Natural killer cell treated with Interleukin-12 subunit alpha and Interleukin-12 subunit beta and Interleukin-15 and Interleukin-18, amount 100 ng/mL, for 72 hours (primary cell): ENCODE measurements at regions not wholly inside any gene's neighbourhood (a gene's known extent, or its start where the extent isn't known, plus 50 kb on each side); places are given as distances from the start of the nearest gene placed in this dataset.
"Not testable (repeated sequence)": the region's sequence is repeated elsewhere in the genome, so short reads cannot be mapped to it uniquely, and the experiment has no call there.

ENCODE experiments used
- ATAC-seq, 2 donors: fragments of 150-1000 bp; cut with Tn5 transposase in 1 of 2; sonication (Bioruptor Pico), chemical (Tn5 transposase) in 1 of 2; 2 replicates each; pipeline ENCODE4 v1.10.0; 2021
- DNase-seq: peaks from one replicate; pipeline ENCODE4 v3.0.0; 2022; ENCODE audit warnings: low spot score
- H3K27ac Mint-ChIP-seq, 2 donors: 1 replicate in 1 of 2; 2 replicates in 1 of 2; pipeline ENCODE4 v1.8.0; 2022; ENCODE audit warnings: mixed read lengths in 2 of 2, mild to moderate bottlenecking in 1 of 2, moderate library complexity in 1 of 2
- H3K27me3 Mint-ChIP-seq, 2 donors: 1 replicate in 1 of 2; 2 replicates in 1 of 2; pipeline ENCODE4 v1.8.0; 2022; ENCODE audit warnings: mixed read lengths in 2 of 2
- H3K36me3 Mint-ChIP-seq: one replicate; pipeline ENCODE4 v1.8.0; 2022; ENCODE audit warnings: mixed read lengths
- H3K4me1 Mint-ChIP-seq, 2 donors: 1 replicate in 1 of 2; 2 replicates in 1 of 2; pipeline ENCODE4 v1.8.0; 2022; ENCODE audit warnings: low read depth in 2 of 2, mixed read lengths in 2 of 2, mild to moderate bottlenecking in 1 of 2
- H3K4me3 Mint-ChIP-seq: one replicate; pipeline ENCODE4 v1.8.0; 2022; ENCODE audit warnings: mixed read lengths
- H3K9me3 Mint-ChIP-seq: 2 replicates; pipeline ENCODE4 v1.8.0; 2022; ENCODE audit warnings: mixed read lengths

DNA sequence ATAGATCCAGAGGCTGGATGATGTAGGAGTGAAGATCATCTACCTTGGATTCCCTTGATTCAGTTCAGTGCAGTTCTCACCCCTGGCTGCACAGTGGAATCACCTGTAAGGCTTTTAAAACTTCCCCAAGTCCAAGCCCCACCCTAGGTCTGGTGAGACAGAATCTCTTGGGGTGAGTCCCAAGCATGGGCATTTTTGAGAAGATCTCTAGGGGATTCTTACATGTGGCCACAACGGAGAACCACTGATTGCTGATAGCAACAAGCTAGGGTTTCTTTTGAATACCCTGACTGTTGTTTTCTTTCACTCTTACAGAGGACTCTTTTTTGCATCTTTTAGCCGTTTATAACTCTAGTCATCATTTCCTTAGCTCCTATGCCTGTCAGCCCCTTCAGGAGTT is 204.9 kb upstream of the RASGRP1 start:
- no peak overlapping the region for H3K27ac Mint-ChIP-seq
- no peak for ATAC-seq
- peaks cover 18 to 21% of the 10 kb centered on the region in 2 donors for H3K27me3 Mint-ChIP-seq
- H3K4me1 Mint-ChIP-seq = no peaks in the 10 kb centered on the region
- peaks cover 3% of the 10 kb centered on the region for H3K9me3 Mint-ChIP-seq
- no peak overlapping the region for H3K4me3 Mint-ChIP-seq
- no peak for DNase-seq
- H3K36me3 Mint-ChIP-seq = no peaks in the 10 kb centered on the region

DNA sequence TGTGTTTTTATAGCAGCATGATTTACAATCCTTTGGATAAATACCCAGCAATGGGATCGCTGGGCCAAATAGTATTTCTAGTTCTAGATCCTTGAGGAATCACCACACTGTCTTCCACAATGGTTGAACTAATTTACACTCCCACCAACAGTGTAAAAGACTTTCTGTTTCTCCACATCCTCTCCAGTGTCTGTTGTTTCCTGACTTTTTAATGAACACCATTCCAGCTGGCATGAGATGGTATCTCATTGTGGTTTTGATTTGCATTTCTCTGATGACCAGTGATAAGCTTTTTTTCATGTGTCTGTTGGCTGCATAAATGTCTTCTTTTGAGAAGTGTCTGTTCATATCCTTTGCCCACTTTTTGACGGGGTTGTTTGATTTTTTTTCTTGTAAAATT is 209.5 kb upstream of the RASGRP1 start:
- not testable (repeated sequence) for H3K4me1 Mint-ChIP-seq, H3K9me3 Mint-ChIP-seq, ATAC-seq, DNase-seq, H3K36me3 Mint-ChIP-seq, H3K27ac Mint-ChIP-seq, H3K4me3 Mint-ChIP-seq
- peaks cover 29 to 38% of the 10 kb centered on the region in 2 donors for H3K27me3 Mint-ChIP-seq

DNA sequence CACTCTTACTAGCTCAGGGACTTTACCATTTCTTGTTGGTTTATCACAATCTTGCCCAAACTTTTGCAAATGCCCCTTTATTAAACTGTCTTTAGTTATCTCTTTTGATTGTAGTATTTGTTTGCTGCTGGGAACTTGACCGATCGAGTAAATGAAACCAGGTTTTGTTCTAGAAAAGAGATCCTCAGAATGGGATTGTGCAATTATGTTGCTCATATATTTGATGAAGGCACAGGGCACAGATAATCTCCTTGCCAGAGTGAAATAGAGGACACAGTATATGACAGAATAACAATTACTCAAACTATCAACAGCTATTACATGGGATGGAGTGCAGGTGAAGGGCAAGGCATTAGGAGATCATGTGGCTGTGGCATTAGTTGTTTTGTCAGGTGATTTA is 216.6 kb upstream of the RASGRP1 start:
- Mint-ChIP-seq H3K27me3 (peaks cover 24 to 46% of the 10 kb centered on the region in 2 donors), H3K4me3 (no peak overlapping the region), H3K36me3 (peaks cover 4% of the 10 kb centered on the region), H3K4me1 (no peaks in the 10 kb centered on the region), H3K27ac (no peak overlapping the region), H3K9me3 (no peaks in the 10 kb centered on the region)
- ATAC-seq (no peak), DNase-seq (no peak)

DNA sequence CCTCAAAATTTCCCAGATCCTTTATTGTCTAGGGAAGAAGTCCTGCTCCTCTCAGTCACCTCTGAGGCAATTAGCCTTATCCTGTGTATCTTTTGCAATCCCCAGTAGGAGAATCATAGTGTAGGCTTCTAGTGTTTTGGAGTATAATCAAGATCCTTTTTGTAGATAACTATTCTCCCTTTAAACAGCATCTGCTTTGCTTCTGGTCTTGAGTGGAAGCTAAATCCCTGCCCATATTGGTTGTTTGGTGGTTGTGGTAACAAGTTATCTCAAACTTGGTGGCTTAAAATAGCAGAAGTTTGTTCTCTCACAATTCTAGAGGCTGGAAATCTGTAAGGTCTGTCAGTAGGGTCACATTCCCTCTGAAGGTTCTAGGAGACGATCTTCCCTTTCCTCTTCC is 217.5 kb upstream of the RASGRP1 start:
- Mint-ChIP-seq H3K4me3 (no peak overlapping the region), H3K4me1 (no peaks in the 10 kb centered on the region), H3K36me3 (no peaks in the 10 kb centered on the region), H3K27ac (no peak overlapping the region), H3K9me3 (no peaks in the 10 kb centered on the region), H3K27me3 (peaks cover 17 to 37% of the 10 kb centered on the region in 2 donors)
- DNase-seq (no peak), ATAC-seq (no peak)

- Mint-ChIP-seq H3K27me3 (peaks cover 11 to 25% of the 10 kb centered on the region in 2 donors), H3K4me1 (no peaks in the 10 kb centered on the region), H3K36me3 (no peaks in the 10 kb centered on the region), H3K9me3 (no peaks in the 10 kb centered on the region), H3K4me3 (no peak overlapping the region), H3K27ac (no peak overlapping the region)
- ATAC-seq (no peak), DNase-seq (no peak)
These were observed 224.3 kb upstream of the RASGRP1 start for GRCh38 chr15:38788918-38789317.

DNA sequence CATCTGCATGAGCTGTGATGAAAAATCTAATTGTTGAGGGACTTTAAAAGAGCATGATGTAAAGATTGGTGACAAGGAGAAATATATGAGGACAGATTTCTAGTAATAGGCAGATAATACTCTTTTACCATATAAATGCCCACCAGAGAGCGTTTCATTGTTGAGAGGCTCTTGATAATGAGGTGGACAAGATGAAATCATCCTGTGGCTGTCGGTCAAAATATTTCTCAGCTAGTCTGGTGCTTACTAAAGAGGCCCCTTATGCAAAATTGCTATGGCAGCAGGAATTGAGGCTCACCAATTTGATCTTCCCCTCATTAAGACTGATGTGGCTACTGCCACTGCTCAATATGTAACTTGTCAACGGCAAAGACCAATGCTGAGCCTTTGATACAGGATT is 225.0 kb upstream of the RASGRP1 start:
- Mint-ChIP-seq H3K36me3 (no peaks in the 10 kb centered on the region), H3K9me3 (no peaks in the 10 kb centered on the region), H3K27me3 (peaks cover 10 to 22% of the 10 kb centered on the region in 2 donors), H3K4me3 (no peak overlapping the region), H3K27ac (no peak overlapping the region), H3K4me1 (no peaks in the 10 kb centered on the region)
- no peak for ATAC-seq
- no peak for DNase-seq

DNA sequence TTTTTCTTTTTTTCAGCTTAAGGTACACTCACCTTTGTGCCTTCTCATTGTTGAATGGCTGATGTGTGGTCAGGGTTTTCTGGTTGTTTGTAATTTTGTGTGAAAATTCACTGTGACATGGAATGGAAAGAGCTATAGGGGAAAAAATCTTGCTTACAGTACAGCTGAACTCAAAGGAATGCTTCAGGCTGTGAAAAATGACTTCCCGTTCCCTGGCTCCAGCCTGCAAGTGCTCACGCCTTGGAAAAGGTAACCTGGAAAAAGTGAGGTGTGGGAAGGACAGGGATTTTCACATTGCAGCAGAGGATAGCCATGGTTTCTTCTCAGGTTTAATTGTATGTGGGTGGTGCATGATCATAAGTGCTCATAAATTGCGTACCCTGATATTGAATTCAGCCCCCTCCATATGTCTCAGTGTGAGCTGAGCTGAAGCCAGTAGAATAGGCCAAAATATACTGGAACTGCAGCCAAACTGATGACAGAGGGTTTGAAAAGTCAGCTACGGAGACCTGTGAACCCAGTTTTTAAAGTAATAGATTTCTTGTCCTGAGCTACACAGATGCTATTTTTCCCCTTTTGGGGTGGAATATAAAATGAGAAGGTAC is 228.7 kb upstream of the RASGRP1 start:
- Mint-ChIP-seq H3K9me3 (no peaks in the 10 kb centered on the region), H3K4me3 (no peak overlapping the region), H3K4me1 (no peaks in the 10 kb centered on the region), H3K27me3 (peaks cover 14 to 19% of the 10 kb centered on the region in 2 donors), H3K36me3 (no peaks in the 10 kb centered on the region), H3K27ac (no peak overlapping the region)
- ATAC-seq (no peak), DNase-seq (no peak)

- no peak overlapping the region for H3K4me3 Mint-ChIP-seq
- no peaks in the 10 kb centered on the region for H3K9me3 Mint-ChIP-seq
- no peak overlapping the region for H3K27ac Mint-ChIP-seq
- H3K4me1 Mint-ChIP-seq = no peaks in the 10 kb centered on the region
- no peaks in the 10 kb centered on the region for H3K36me3 Mint-ChIP-seq
- DNase-seq (no peak), ATAC-seq (no peak)
- peaks cover 26 to 37% of the 10 kb centered on the region in 2 donors for H3K27me3 Mint-ChIP-seq
These were observed 231.0 kb upstream of the RASGRP1 start for GRCh38 chr15:38795471-38796245.

GRCh38 chr15:38796589-38796988 is 232.0 kb upstream of the RASGRP1 start:
- no peak for DNase-seq
- peaks cover 33 to 46% of the 10 kb centered on the region in 2 donors for H3K27me3 Mint-ChIP-seq

DNA sequence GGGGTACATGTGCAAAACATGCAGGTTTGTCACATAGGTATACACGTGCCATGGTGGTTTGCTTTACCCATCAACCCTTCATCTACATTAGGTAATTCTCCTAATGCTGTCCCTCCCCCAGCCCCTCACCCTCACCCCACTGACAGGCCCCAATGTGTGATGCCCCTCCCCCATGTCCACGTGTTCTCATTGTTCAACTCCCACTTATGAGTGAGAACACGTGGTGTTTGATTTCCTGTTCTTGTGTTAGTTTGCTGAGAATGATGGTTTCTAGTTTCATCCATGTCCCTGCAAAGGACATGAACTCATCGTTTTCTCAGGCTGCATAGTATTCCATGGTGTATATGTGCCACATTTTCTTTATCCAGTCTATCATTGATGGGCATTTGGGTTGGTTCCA is 232.9 kb upstream of the RASGRP1 start:
- not testable (repeated sequence) for H3K4me1 Mint-ChIP-seq, DNase-seq, ATAC-seq, H3K4me3 Mint-ChIP-seq, H3K9me3 Mint-ChIP-seq, H3K27ac Mint-ChIP-seq, H3K36me3 Mint-ChIP-seq
- H3K27me3 Mint-ChIP-seq = peaks cover 41 to 55% of the 10 kb centered on the region in 2 donors

More at GRCh38 chr15:38796589-38796988, 232.0 kb upstream of the RASGRP1 start:
- Mint-ChIP-seq H3K27ac (no peak overlapping the region), H3K9me3 (no peaks in the 10 kb centered on the region), H3K4me3 (no peak overlapping the region), H3K36me3 (no peaks in the 10 kb centered on the region), H3K4me1 (no peaks in the 10 kb centered on the region)
- no peak for ATAC-seq

DNA sequence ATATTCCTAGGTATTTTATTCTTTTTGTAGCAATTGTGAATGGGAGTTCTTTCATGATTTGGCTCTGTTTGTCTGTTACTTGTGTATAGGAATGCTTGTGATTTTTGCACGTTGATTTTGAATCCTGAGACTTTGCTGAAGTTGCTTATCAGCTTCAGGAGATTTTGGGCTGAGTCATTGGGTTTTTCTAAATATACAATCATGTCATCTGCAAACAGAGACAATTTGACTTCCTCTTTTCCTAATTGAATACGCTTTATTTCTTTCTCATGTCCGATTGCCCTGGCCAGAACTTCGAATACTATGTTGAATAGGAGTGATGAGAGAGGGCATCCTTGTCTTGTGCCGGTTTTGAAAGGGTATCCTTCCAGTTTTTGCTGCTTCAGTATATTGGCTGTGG is 234.6 kb upstream of the RASGRP1 start:
- not testable (repeated sequence) for DNase-seq, H3K36me3 Mint-ChIP-seq, H3K4me1 Mint-ChIP-seq, H3K4me3 Mint-ChIP-seq, H3K27ac Mint-ChIP-seq, ATAC-seq, H3K9me3 Mint-ChIP-seq
- peaks cover 34 to 44% of the 10 kb centered on the region in 2 donors for H3K27me3 Mint-ChIP-seq

DNA sequence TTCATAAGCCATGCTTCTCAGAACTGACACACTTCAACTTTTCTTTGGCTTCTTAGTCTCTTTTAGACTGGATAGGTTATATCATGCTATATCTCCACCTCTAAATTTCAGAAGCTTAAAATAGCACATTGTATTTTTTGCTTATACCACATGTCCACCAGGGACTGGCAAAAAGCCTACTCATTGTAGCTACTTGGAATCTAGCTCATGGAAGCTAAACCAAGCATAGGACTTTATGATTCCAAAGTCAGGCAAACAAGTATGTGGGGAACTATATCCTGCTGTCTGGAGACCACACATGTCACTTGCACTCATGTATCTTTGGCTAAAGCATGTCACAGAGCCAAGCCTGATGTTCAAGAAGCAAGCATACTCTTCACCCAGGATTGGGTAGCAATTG is 245.0 kb upstream of the RASGRP1 start:
- no peaks in the 10 kb centered on the region for H3K4me1 Mint-ChIP-seq
- no peaks in the 10 kb centered on the region for H3K9me3 Mint-ChIP-seq
- ATAC-seq (no peak), DNase-seq (no peak)
- no peak overlapping the region for H3K27ac Mint-ChIP-seq
- H3K36me3 Mint-ChIP-seq = no peaks in the 10 kb centered on the region
- H3K27me3 Mint-ChIP-seq = peaks cover 6 to 13% of the 10 kb centered on the region in 2 donors
- no peak overlapping the region for H3K4me3 Mint-ChIP-seq

DNA sequence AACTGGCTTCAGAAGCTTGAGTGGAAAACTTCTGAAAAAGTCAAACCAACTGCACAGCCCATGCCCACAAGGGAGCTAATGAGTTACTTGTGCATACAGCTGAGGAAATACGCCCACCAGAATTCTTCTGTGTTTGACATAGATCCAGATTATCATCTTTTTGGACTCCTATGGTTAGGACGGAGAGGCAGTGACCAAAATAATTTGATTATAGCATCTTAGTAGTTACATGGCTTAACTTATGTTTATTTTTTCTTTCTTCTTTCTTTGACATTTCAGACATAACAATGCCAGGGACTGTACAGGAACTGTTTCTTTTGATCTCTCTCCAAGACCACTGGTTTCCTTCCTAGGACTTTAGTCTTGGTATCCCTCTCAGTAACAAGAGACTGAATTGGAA is 246.1 kb upstream of the RASGRP1 start:
- H3K27ac Mint-ChIP-seq = no peak overlapping the region

GRCh38 chr15:38814254-38814653 is 249.6 kb upstream of the RASGRP1 start:
- not testable (repeated sequence) for H3K27ac Mint-ChIP-seq, H3K4me3 Mint-ChIP-seq, H3K36me3 Mint-ChIP-seq, H3K9me3 Mint-ChIP-seq, DNase-seq, H3K4me1 Mint-ChIP-seq, ATAC-seq
- H3K27me3 Mint-ChIP-seq = peaks cover 12 to 25% of the 10 kb centered on the region in 2 donors

More for the DNA sequence above, 246.1 kb upstream of the RASGRP1 start:
- no peak for DNase-seq
- peaks cover 8 to 13% of the 10 kb centered on the region in 2 donors for H3K27me3 Mint-ChIP-seq
- no peak for ATAC-seq
- H3K36me3 Mint-ChIP-seq = no peaks in the 10 kb centered on the region
- no peaks in the 10 kb centered on the region for H3K9me3 Mint-ChIP-seq
- H3K4me1 Mint-ChIP-seq = no peaks in the 10 kb centered on the region
- H3K4me3 Mint-ChIP-seq = no peak overlapping the region
